H1 (cell line): ENCODE measurements at regions not wholly inside any gene's neighbourhood (a gene's known extent, or its start where the extent isn't known, plus 50 kb on each side); places are given as distances from the start of the nearest gene placed in this dataset.

Experiments used
- CBX8 ChIP-seq: fragments of 300-800, 300-1000 bp; sonication (generic); IDR thresholded peaks from 2 replicates; pipeline ENCODE4 v1.7.1; 2016; ENCODE audit warnings: low read depth, low read length, borderline replicate concordance
- CHD1 ChIP-seq: IDR thresholded peaks from 2 replicates; pipeline ENCODE4 v1.6.1; 2012; ENCODE audit warnings: low read depth, low read length, improper control_type of control experiment
- CHD2 ChIP-seq: IDR thresholded peaks from 2 replicates; pipeline ENCODE4 v1.6.1; 2012; ENCODE audit warnings: low read length, improper control_type of control experiment
- CTCF ChIP-seq, 3 experiments: IDR thresholded peaks; 1 replicate in 2 of 3; 2 replicates in 1 of 3; pipeline versions ENCODE4 v1.5.1 to v1.6.1; 2011; ENCODE audit warnings: low read length in 3 of 3, mild to moderate bottlenecking in 3 of 3, inconsistent platforms in 2 of 3, low read depth in 1 of 3, moderate library complexity in 1 of 3; ENCODE audit not compliant: insufficient read depth in 1 of 3; ENCODE audit errors: control extremely low read depth in 1 of 3
- EP300 ChIP-seq, 2 experiments: IDR thresholded peaks; 1 replicate in 1 of 2; 2 replicates in 1 of 2; pipeline ENCODE4 v1.6.1; 2011 to 2012; ENCODE audit warnings: low read depth in 2 of 2, low read length in 2 of 2, mild to moderate bottlenecking in 2 of 2, borderline replicate concordance in 1 of 2, inconsistent platforms in 1 of 2, moderate library complexity in 1 of 2
- JUND ChIP-seq: IDR thresholded peaks from 2 replicates; pipeline ENCODE4 v1.6.1; 2011; ENCODE audit warnings: mild to moderate bottlenecking, improper control_type of control experiment, low read length
- MAX ChIP-seq: IDR thresholded peaks from 2 replicates; pipeline ENCODE4 v1.6.1; 2012; ENCODE audit warnings: inconsistent platforms
- POLR2A ChIP-seq, 2 experiments: IDR thresholded peaks; 1 replicate in 1 of 2; 2 replicates in 1 of 2; pipeline ENCODE4 v1.6.1; 2011; ENCODE audit warnings: low read depth in 2 of 2, low read length in 2 of 2, mild to moderate bottlenecking in 2 of 2; ENCODE audit errors: control extremely low read depth in 1 of 2
- POLR2AphosphoS5 ChIP-seq: IDR thresholded peaks from 2 replicates; pipeline ENCODE4 v1.6.1; 2011; ENCODE audit warnings: low read depth, low read length
- RAD21 ChIP-seq, 2 experiments: IDR thresholded peaks in 1 of 2; conservative IDR thresholded peaks in 1 of 2; 2 replicates each; pipeline ENCODE4 v1.6.1; 2011; ENCODE audit warnings: low read depth in 2 of 2, low read length in 2 of 2, improper control_type of control experiment in 1 of 2, inconsistent platforms in 1 of 2, mild to moderate bottlenecking in 1 of 2, moderate library complexity in 1 of 2
- RXRA ChIP-seq: IDR thresholded peaks from 2 replicates; pipeline ENCODE4 v1.6.1; 2011; ENCODE audit warnings: low read depth, mild to moderate bottlenecking, low read length, moderate library complexity; ENCODE audit not compliant: insufficient read depth
- SP1 ChIP-seq: IDR thresholded peaks from 2 replicates; pipeline ENCODE4 v1.6.1; 2011; ENCODE audit warnings: low read depth, low read length
- TAF1 ChIP-seq: IDR thresholded peaks from 2 replicates; pipeline ENCODE4 v1.6.1; 2011; ENCODE audit warnings: mild to moderate bottlenecking, low read depth, low read length
- YY1 ChIP-seq: IDR thresholded peaks from 2 replicates; pipeline ENCODE4 v1.6.1; 2011; ENCODE audit warnings: low read depth, mild to moderate bottlenecking, low read length

- TF ChIP-seq CTCF (IDR thresholded peaks at IDR 0.05; ENCODE audit: control extremely low read depth in 1 of 3, insufficient read depth in 1 of 3, low read depth in 1 of 3, low read length in 3 of 3), result no peak
- TF ChIP-seq TAF1, result no peak
- no peak for TF ChIP-seq CHD1
- TF ChIP-seq RAD21 (IDR thresholded peaks at IDR 0.05 in 1 of 2, conservative IDR thresholded peaks at IDR 0.05 in 1 of 2; ENCODE audit: low read depth in 2 of 2, low read length in 2 of 2), result no peak
- no peak for TF ChIP-seq POLR2AphosphoS5
- no peak for TF ChIP-seq EP300 (IDR thresholded peaks at IDR 0.05; ENCODE audit: borderline replicate concordance in 1 of 2, low read depth in 2 of 2, low read length in 2 of 2)
- TF ChIP-seq CHD2, result no peak
- no peak for TF ChIP-seq POLR2A (IDR thresholded peaks at IDR 0.05; ENCODE audit: control extremely low read depth in 1 of 2, low read depth in 2 of 2, low read length in 2 of 2)
- TF ChIP-seq RXRA, result no peak
- no peak for TF ChIP-seq MAX
- TF ChIP-seq SP1, result no peak
- no peak for TF ChIP-seq CBX8
- no peak for TF ChIP-seq JUND
- TF ChIP-seq YY1, result no peak
These were observed 749.5 kb downstream of the BRD1 start for GRCh38 chr22:49078076-49078710.
